Right lobe of liver (tissue), 4 donors: ENCODE measurements at regions not wholly inside any gene's neighbourhood (a gene's known extent, or its start where the extent isn't known, plus 50 kb on each side); places are given as distances from the start of the nearest gene placed in this dataset.

Experiments used
- CTCF ChIP-seq, 4 donors: fragments of 200-600 bp in 3 of 4; fragments of 450-650 bp in 1 of 4; IDR thresholded peaks; one replicate each; pipeline versions ENCODE4 v1.5.1 to v1.8.0; 2016 to 2022; ENCODE audit warnings: antibody characterized with exemption in 4 of 4, mild to moderate bottlenecking in 2 of 4
- POLR2A ChIP-seq: fragments of 450-650 bp; IDR thresholded peaks from one replicate; pipeline ENCODE4 v1.6.1; 2017; ENCODE audit warnings: antibody characterized with exemption, mild to moderate bottlenecking
- donor health status: DM: no; HTN: no; CAD: no.
- donor health status: DM: no; HTN: no; CAD: no.
- donor health status: DM: no; HTN: yes; CAD: no.

- TF ChIP-seq CTCF (IDR thresholded peaks at IDR 0.05) (no peak), POLR2A (no peak)
Measured at GRCh38 chr13:58472483-58472882, 840.9 kb downstream of the PCDH17 start.
